ENCODE measurements at regions not wholly inside any gene's neighbourhood (a gene's known extent, or its start where the extent isn't known, plus 50 kb on each side); places are given as distances from the start of the nearest gene placed in this dataset.

DNA sequence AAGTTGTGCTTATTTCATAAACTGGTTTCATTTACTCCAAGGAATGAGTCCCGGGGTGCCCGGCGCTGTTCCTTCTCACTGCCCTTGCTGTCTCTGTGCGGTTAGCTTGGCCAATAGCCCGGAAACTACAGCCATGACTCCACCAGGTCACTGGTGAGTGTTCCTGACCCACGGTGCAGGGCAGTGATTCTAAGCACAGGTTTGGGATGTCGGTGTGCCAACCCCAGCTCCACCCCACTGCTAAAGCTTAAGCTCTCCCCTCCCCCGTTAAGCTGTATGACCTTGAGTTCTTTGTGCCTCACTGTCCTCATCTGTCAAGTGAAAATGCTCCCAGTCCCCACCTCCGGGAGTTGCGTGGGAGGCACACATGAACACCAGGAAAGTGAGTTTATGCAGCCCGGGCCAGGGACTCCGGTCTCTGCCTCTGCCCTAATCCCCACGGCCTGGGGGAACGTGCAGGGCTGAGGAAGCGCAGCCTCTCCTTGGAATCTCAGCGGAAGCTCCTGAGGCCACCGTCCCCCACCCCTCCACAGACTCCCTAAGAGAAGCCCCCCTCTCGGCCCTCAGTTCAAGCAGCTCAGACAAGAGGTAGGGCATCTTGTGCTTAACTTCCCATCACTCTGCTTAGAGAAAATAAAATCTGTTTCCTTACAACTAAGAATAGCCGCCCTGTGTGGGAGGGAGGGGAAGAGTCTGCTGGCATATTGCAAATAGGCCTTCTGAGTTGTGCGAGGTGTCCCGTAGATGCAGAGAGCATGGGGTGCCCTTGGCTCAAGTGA is 92.0 kb upstream of the RAI14 start:
- peak; percentile 23 for ATAC-seq

DNA sequence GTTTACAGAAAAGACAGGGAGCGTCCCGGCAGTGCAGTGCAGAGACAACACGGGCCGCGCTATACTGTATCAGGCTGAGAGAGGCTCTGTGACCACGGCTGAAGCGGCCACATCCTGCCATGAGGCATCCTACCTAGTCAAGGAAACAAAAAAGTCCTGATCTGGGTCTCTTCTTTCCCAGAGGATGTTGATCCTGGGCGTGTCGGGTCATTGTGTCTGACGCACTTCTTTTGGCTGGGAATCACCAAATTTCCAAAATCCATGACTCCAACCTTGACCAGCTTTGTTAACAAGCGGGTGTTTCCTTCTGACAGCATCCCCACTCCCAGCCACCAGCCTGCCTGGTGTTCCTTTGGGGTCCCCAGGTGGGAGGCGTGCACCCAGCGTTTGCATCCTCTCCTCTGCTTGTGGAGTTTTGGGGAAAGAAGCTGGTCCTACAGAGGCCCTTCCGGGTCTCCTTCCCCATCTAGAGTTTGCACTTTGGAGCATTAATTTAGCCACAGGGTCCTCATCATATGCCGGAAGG is 91.4 kb upstream of the RAI14 start:
- peak; percentile 45 for ATAC-seq

DNA sequence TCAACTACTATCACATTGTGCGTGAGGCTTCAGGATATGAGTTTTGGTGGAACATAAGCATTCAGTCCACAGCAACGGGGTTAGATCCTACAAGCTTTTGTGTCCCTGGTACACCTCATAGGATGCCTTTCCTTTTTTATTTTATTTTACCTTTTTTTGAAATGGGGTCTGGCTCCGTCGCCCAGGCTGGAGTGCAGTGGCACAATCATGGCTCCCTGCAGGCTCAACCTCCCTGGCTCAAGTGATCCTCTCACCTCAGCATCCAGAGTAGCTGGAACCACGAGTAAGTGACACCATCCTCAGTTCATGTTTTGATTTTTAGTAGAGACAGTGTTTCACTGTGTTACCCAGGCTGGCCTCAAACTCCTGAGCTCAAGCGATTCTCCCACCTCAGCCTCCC is 86.0 kb upstream of the RAI14 start:
- ATAC-seq, result no peak

DNA sequence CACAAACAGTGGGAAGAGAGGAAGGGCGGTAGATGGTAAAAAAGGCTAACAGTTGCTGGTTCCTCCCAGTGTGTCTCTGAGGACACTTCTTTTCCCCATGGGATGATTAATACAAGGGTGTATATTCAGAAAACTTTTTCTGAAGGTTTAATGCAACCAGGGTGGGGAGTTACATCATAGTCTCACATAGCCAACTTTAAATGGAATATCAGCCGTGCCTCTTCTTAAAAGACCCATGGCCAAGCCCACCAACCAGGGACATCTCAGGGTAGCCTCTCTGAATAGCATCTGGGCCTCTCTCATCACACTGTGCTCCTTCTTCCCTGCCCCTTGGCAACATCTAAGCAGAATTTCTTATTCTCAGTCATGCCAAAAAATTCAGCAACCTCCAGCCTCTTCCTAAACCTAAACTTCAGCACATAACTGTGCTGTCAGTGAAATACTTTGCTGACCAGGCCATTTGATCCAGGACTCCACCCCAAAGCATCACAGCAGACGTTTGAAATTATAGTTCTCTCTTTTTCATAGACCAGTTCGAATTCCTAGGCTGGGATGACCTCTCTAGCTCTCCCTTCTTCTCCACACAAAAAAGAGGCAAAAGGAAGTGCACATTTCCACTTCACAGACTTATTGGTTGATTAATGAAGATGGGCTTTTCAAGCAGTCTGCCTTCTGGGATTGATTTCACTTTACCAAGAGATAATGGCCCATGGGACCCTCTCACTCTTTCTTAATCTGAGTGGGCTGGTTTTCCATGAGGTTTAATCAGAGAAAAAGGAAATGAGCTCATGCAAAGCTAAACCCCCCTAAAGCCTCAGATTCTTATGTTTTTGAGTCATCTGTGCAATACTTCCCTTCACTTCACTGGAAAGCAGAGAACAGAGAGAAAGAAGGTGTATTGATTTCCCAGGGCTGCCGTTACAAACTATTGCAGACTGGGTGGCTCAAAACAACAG is 85.1 kb upstream of the RAI14 start:
- no peak for ATAC-seq

DNA sequence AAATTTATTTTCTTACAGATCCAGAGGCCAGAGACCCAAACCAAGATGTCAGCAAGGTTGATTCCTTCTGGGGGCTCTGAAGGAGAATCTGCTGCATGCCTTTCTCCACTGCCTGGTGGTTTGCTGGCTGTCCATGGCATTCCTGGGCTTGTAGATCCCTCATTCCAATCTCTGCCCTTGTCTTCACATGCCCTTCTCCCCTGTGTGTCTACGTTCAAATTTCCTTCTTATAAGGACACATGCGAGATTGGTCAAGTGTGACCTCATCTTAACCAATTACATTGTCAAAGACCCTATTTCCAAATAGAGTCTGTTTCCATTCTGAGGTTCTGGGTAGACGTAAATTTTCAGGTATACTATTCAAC is 84.5 kb upstream of the RAI14 start:
- no peak for ATAC-seq

DNA sequence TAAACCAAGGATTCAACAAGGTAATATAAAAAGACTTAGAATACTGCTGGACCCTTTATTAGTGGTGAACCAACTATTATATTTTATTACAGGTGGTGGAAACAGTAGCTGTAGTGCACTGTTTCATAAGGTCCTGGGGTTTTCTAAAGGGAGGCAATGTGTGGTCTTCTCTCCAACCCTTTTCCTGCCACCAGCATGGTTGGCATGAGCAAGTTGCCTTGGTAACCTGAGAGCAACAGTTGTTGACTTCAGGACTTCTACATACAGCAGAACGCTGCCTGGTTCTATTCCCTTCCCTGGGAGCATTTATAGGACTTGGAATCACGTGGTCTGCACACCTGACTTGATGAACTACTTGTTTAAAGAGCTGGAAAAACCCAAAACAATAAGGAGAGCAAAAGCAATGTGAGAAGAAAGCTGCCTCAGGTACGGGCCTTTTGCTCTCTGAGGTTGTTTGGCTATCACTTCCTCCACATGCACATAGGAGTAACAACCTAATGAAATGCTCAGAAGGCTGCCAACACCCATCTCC is 81.1 kb upstream of the RAI14 start:
- no peak for ATAC-seq

DNA sequence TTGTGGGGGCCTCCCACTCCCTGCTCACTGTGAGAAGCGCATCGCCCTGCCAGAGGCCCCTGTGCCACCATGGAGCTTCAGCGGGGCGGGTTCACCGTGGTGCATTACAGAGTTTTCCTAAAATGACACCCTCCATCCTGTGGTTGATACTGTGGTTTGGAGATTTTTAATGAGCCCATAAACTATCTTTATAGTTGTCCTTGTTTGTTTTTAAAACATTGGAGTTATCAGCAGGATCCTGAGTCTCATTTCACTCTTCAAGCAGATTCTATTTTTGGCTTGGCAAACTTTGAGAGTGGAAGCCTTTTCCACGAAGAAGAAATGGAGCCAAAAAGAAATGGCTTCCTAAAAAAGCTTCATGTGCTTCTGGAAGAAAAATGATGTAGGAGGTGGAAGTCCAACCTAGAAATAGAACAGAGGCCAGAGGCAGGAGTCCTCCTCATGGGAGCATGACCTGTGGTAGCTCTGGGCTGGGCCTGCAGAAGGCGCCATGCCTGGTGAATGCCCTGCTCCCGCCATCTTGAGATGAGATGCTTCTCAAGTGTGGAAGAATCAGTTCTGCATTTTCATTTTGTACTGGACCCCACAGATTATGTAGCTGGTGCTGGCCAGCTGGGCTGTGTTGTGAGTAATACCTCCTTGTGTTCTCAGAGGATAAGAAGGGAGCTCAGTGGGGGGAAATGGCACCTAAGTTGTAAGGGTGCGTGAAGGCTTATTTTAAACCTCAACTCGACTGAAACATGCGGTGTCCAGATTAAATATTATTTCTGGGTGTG is 79.0 kb upstream of the RAI14 start:
- no peak for ATAC-seq

DNA sequence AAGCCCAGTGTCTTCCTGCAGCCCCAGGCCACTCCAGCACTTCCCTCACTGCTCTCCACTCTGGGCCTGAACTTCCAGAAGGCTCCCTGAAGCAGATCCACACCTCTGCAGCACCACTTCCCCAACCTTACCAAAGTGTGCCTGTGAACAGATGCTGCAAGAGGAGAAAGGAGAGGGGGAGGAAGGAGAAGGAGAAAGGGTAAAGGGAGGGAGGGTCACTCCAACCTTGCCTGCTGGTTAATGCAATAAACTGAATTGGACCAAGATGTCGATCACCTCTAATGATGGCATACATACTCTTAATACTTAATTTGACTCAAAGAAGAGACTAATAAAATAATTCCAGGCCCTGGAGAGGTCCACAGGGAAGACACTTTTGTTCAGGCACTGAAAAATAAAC is 77.2 kb upstream of the RAI14 start:
- ATAC-seq, result no peak

DNA sequence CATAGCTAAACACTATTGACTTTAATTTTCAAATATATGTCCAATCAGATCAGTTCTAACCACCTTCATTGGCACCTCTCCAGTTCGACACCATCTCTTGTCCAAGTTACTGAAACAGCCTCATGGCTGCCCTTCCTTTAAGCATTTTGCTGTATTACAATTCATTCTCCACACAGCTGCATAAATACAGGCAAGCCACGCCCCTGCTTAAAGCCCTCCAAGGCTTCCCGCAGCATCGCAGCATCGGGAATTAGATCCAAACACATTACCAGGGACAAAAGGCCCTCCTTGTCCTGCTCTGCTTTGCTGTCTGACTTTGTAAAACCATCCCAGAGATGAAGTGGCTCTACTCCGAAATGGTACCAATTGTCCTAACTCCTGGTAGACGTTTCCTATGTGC is 75.1 kb upstream of the RAI14 start:
- ATAC-seq, result no peak

DNA sequence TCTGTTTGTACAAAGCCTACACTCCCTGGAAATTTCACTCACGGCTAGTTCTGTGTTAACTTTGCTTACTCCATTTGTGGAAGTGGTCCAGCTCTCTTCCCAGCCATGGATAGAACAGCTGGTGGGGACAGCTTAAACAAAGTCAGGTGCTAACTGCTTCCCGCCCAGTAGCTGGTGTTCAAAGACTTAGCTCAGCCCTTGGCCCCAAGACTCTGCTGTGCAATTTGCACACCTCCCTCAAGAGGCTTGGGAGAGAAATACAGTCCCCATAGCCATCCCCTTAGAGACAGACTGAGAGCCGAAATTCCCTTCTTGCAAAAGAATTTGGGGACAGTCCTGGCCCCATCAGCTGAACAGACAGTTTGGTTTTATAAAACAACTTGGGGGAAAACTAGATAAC is 73.8 kb upstream of the RAI14 start:
- no peak for ATAC-seq

DNA sequence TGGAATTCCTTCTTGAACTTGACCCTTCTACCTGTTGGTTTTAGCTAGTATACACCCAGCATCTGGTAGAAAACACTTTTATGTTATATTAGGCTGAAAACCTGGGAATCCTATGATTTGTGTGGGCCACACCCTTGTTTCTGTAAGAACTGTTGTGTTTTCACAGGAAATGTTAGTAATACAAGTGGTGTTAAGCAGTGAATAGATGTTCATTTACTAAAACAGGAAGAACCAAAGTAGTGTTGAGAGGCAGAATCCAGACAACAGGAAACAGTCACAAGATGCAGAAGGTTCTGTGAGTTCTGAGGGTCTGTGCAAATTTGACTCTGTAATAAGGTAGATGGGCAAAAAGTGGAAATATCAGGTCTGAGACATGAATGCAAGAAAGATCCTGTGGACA is 73.0 kb upstream of the RAI14 start:
- no peak for ATAC-seq

DNA sequence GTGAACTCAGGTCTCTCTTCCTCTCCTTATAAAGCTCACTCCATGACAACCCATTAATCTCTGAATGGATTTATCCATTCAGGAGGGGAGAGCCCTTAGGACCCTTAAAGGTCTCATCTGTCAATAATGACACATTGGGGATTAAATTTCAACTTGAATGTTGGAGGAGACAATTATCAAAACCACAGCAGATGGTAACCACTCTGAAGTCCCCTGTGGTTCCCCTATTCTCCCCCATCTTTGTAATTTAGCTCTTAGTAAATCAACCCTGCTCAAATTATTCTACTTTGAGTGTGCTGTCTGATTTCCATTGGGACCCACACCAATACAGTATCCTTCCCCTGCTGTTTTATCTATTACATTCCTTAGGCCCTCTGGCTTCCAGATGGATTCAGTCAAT is 72.0 kb upstream of the RAI14 start:
- ATAC-seq, result no peak

DNA sequence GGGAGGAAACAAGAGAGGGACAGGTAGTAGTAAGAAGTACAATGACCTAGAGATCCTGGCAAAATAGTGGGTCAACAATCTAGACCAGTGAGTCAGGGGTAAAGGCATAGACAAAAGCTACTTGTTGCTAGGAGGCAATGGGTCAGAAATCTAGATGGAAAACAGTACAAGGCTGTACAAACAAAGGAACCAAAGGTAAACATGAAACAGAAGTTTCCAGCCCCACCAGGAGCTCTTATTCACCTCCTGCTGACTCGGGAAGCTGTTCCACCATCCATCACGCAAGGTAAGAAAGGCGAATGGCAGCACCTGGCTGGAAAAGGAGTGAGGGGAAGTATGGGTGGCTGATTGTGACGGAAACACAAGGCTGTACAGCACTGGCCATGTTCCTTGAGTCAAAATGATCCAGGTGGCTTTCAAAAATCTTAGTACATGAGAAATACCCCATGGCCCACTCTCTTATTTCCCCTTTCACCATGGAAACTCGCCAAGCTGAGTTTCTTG is 70.5 kb upstream of the RAI14 start:
- ATAC-seq, result peak; percentile 55

DNA sequence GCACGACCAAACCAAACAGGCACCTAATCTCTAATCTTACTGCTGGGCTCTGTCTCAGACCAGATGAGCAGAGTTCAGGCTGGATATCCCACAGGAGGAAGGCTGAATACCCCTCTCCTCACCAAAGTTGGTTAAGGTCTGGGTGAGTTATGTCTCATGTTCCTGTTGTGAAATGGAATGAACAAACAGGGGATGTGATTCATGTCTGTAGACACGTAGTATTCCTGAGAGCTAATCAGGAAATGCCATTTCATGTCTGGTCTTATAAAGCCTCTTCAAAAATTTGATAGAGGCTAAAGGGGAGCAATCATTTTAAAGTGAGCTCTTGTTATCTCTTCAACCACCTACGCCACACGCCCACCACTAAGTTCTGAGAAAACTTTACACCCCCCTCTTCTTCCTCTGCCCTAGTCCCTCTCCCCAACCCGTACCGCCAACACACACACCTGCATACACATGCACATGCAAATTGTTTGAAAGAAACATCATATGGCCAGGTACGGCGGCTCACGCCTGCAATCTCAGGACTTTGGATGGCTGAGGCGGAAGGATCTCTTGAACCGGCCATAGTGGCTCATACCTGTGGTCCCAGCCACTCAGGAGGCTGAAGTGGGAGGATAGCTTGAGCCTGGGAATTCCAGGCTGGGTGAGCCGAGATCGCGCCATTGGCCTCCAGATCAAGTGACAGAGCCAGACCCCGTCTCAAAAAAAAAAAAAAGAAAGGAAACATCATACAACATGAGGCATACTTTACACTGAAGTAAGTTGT is 69.8 kb upstream of the RAI14 start:
- ATAC-seq, result peak; percentile 71

DNA sequence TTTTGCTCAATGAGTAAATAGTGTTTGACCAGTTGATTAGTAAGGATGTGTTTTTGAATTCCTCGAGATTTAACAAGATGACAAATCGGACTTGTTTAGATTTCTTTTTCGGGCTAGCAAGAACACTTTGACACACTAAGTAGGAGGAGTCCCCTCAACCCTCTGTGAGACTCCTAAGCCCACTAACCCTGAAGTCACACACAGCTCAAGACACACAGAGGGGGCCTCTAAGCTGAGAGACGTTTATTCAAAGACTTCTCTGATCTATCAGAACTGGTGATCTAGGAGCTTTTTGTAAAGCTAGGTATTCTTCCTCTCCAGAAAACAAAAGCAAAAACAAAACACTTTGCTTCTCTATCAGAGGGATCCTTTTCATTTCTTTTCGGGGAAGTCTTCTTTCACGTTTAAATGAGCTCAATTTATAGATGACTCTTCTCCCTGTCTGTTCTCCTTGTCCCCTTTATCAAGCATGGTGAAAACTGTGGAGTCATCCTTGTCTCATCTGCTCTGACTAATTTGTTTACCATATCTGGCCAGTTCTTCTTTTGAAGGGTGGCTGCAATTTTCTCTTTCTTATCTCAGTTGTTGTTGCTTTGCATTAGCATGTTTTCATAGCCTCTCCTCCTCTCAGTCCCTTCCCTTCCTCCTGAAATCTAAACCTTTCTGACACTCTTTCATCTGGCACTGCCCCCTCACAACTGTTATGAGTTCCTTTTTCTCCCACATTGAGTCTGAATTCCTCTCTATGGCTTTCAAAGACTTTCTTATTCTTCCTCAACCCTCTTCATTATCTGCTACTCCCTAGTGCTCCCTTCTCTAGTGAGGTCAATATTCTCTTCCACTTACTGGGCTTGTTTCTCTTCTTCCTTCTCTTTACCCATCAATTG is 68.5 kb upstream of the RAI14 start:
- ATAC-seq, result no peak

DNA sequence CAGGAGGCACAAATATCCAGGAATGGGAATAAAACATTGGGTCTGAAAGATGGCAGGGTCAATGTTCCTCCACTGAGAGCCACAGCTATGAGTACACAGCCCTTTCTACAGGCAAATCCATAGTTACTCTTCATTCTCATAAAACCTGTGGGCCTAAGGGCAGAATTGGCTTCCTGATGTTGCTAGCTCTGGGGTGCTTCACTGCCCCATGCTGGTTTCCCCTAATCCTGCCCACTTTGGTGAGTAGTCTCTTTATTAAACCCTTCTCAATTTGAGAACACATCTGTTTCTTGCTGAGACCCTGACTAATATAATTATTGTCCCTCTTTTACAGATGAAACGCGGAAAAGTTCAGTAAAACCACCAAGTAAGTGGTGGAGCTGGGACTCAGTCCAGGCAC is 66.3 kb upstream of the RAI14 start:
- ATAC-seq, result no peak

DNA sequence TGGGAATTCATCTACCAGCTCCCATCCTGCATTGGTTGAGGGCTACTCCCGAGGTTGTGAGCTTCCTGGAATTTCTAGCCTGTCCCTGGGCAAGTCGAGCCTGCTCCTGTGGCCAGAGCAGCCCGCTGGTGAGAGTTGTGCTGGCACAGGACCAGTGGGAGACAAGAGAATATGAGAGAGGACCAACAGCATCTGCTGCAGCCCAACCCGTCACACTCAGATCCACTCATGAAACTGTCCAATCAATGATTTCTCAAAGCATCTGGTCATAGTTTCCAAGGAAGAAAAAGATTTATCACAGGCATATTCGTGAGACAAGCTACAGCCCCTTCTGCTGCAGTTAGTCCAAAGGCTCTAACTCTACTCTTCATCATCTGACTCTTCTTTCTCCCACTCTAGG is 64.4 kb upstream of the RAI14 start:
- ATAC-seq, result no peak

DNA sequence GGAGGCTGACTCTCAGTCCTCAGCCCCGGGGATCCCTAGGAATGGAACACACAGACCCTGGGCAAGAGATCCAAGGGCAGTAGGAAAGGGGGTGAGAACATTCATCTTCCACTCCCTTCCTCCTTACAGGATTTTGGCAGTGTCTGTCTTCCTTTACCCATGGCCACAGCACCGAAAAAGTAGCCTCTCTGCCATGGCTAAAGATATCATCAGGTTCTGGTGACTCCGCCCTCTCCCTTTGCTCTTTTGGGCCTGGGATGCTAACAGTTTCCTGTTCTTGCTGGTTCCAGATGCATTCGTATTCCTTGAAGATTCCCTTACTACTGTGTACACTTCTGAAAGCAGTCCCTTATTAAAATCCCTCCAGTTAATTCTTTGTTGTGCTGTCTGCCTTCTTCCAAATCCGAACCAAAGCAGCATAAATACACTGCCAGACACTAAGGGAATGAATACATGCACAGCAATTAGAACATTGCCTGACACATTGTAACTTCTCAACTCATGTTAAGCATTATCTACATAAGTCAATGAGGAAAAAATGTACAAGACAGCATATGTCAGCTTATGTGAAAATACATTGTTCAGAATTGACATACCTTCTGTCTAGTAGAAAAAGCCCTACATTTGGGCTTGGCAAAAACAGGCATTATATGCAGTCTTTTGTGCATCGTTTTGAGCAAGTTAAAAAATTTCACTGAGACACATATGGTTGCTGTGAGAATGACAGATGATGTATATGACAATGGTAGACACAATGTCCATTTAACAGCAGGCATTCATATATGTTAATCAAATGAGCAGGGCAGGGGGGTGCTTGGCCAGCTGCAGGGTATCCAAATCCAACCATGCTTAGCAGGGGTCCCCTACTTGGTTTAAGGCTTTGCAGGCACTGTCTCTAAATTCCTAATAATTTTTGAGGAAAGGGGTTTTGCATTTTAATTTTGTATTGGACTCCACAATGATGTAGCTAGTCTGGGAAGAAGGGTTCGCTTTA is 58.8 kb upstream of the RAI14 start:
- ATAC-seq, result no peak

DNA sequence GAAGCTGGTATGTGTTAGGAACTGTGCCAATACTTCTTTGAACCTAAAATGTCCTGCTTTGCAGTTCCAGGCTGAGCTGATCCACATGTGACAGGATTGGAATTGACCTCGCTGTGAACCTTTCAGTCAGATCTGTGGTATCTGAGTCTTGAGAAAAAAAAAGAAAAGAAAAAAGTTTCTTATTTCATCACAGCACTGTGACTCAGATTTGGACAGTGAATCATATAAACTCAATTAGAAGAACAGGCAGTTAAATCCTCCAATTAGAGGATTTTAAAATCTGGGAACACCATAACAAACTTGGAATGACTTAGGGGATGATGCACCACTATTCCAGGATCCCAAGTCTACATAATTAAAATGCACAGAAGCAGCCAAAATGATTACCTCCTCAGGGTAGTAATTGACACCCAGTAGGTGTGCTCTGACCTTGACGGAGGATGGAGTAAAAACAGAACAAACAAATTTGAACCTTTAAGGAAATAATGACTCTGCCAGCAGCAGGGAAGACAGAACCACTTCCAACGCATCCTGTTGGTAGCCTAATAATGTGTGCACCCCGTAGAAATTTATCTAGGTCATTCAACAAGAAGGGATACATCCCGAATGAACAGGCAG is 57.8 kb upstream of the RAI14 start:
- peak; percentile 94 for ATAC-seq

All from esophagus mucosa (tissue), 1 donor.